ENCODE measurements at regions not wholly inside any gene's neighbourhood (a gene's known extent, or its start where the extent isn't known, plus 50 kb on each side); places are given as distances from the start of the nearest gene placed in this dataset.

DNA sequence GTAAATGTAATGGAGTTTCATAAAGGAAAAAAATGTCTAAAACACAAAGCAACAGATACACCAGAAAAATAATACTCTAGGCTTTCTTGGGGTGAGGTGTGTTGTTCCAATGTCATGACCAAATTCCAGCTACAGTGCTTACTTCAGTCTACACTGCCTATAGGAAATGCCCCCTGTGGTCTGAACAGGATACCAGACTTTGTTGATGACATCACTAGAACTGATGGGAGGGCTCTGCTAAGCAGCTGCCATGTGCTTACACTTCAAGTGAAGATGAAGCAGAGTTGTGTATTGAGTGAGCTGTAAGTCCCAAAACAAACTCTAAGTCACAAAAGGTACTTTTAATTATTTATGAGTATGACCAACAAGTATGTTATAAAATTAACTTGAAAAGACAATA, 456.1 kb upstream of the IL12A start:
- intact Hi-C loops (cut with micrococcal nuclease) = no loop called here
- no peak overlapping the region for H3K27ac Mint-ChIP-seq
- peaks cover 1% of the 10 kb centered on the region for H3K27me3 Mint-ChIP-seq
- no peak overlapping the region for H3K4me3 Mint-ChIP-seq
- H3K9me3 Mint-ChIP-seq = no peaks in the 10 kb centered on the region
- no peaks in the 10 kb centered on the region for H3K36me3 Mint-ChIP-seq (ENCODE audit: low read depth)
- H3K4me1 Mint-ChIP-seq (ENCODE audit: low read depth) = no peaks in the 10 kb centered on the region

DNA sequence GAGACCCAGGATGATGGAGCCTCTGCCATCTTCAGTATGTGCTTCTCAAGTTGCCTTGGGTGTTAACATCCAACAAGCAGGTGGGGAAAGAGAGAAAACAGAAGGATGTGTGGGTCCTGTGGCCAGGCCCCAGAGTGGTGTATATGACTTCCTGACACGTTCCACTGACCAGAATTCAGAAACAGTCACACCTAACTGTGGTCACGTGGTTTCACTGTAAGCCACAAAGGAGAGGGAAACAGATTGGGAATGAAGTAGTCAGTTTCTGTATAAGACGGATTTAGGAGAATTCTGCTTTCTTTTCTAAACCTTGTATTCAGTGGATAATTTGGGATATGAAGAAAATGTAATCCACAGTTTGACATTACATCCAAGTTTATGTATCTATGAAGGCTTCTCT, 454.1 kb upstream of the IL12A start:
- no peaks in the 10 kb centered on the region for H3K9me3 Mint-ChIP-seq
- no peaks in the 10 kb centered on the region for H3K4me1 Mint-ChIP-seq (ENCODE audit: low read depth)
- H3K4me3 Mint-ChIP-seq = no peak overlapping the region
- intact Hi-C loops (cut with micrococcal nuclease) = no loop called here
- no peak overlapping the region for H3K27ac Mint-ChIP-seq
- H3K36me3 Mint-ChIP-seq (ENCODE audit: low read depth) = no peaks in the 10 kb centered on the region
- peaks cover 1% of the 10 kb centered on the region for H3K27me3 Mint-ChIP-seq

DNA sequence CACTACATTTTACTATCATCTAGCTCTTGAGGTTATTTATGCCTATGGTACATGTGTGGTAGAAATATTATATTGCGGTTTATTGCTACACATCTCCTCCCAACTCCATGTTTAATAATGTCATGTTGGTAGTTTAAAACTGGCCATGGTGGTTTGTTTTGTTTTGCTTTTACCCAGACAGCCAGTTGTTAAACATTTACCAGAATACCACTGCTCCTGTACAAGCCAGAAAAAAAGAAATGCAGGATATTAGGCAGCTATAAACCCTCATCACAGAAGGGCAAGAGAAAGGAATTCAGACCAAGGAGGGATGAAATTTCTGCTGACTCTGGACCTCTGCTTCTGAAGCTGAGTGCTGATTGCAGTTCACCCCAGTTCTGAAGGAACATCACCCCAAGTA, 451.8 kb upstream of the IL12A start:
- Mint-ChIP-seq H3K27ac (no peak overlapping the region), H3K36me3 (ENCODE audit: low read depth) (no peaks in the 10 kb centered on the region), H3K27me3 (peaks cover 1% of the 10 kb centered on the region), H3K4me1 (ENCODE audit: low read depth) (no peaks in the 10 kb centered on the region), H3K9me3 (no peaks in the 10 kb centered on the region), H3K4me3 (no peak overlapping the region)
- intact Hi-C loops (cut with micrococcal nuclease) = no loop called here

DNA sequence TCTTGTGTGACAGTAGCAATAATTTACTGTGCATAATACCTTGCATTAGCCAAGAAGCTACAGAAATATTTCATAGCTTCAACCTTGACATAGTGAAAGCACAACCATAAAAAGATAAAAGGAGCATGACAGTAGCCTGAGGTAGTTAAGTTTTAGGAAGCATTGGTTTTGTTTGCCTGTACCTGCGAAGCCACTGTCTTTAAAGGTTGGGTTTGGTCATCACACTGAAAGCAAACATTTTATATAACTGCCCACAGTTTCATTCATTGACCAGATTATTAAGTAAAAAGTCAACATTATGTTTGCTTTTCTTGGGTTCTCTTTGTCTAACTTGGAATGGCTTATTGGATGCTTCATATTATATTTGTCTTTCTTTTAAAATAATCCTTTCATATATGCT, 450.1 kb upstream of the IL12A start:
- H3K36me3 Mint-ChIP-seq (ENCODE audit: low read depth) = no peaks in the 10 kb centered on the region
- no peak overlapping the region for H3K27ac Mint-ChIP-seq
- no peak overlapping the region for H3K4me3 Mint-ChIP-seq
- H3K27me3 Mint-ChIP-seq = peaks cover 1% of the 10 kb centered on the region
- H3K9me3 Mint-ChIP-seq = no peaks in the 10 kb centered on the region
- intact Hi-C loops (cut with micrococcal nuclease) = no loop called here
- no peaks in the 10 kb centered on the region for H3K4me1 Mint-ChIP-seq (ENCODE audit: low read depth)

DNA sequence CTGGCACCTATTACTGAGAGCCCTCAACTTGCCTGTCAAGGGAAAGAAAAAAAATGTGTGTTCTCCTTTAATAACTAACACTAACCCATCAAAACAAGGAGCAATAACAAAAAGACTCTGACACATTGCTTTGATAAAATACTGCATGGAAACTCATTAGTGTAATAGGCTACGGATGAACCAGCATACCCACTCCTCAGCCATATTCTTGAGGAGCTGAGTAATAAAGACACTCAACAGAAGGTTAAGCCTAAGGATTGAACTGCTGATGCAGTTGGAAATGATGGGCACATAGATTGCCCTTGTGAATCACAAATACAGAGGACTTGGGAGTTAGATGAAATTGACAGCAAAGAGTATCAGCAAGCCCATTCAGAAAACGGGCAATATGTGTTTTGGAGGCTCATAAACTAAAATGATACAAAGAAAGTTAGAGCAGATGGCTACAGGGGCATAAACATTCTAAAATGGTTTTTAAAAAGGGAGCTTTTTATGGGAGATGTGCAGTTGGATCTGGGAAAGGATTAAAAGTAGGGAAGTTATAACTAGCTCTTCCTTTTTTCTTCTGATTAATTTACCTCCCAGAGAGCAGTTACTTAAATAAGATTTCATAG, 447.6 kb upstream of the IL12A start:
- H3K27ac Mint-ChIP-seq = no peak overlapping the region
- no peaks in the 10 kb centered on the region for H3K4me1 Mint-ChIP-seq (ENCODE audit: low read depth)
- H3K36me3 Mint-ChIP-seq (ENCODE audit: low read depth) = no peaks in the 10 kb centered on the region
- H3K27me3 Mint-ChIP-seq = no peaks in the 10 kb centered on the region
- intact Hi-C loops (cut with micrococcal nuclease) = no loop called here
- H3K4me3 Mint-ChIP-seq = no peak overlapping the region
- no peaks in the 10 kb centered on the region for H3K9me3 Mint-ChIP-seq

DNA sequence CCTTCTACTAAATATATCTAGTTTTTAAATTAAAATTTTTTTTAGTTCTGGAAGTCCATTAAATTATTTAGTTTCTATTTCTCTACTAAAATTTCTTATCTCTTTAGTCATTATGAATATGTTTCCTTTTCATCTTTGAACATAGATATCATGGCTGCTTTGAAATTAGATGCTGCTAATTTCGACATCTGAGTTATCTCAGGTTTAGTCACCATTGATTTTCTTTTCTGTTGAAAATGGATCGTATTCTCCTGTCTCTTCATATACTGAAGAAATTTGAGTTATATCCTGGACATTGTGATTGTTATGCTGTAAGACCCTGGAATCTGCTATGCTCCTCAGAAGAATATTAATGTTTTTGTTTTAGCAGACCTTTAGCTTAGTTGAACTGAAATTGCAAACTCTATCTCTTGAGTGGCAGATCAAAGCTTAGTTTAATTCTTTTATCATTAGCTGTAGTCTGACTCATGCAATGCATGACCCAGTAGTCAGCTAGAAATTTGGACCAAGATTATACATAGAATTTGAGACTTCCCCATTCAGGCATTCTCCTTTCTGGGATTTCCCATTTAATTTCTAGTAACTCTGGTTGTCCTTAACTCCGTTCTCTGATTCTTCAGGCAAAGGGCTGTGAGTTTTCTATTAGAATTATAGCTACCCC, 439.8 kb upstream of the IL12A start:
- Mint-ChIP-seq H3K27me3 (no peaks in the 10 kb centered on the region), H3K27ac (no peak overlapping the region), H3K4me3 (no peak overlapping the region), H3K9me3 (no peaks in the 10 kb centered on the region), H3K36me3 (ENCODE audit: low read depth) (no peaks in the 10 kb centered on the region), H3K4me1 (ENCODE audit: low read depth) (no peaks in the 10 kb centered on the region)
- intact Hi-C loops (cut with micrococcal nuclease) = no loop called here

DNA sequence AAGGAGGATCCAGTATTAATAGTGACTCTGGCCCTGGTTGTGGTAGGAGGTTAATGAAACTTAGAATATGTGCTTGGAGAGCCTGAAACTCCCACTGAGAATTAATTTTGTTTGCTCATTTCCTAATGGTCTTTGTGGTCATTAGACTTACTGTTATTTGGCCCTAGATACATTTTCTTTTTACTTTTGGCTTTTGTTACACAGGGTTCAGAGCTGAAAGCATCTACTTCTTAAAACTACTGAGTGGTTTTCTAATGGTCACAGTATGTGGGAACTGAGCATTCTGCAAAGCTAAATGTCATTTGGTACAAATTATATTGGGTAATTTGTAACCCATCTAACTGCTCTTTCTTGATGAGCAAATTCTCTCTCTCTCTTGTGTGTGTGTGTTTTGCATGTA, 433.4 kb upstream of the IL12A start:
- Mint-ChIP-seq H3K4me3 (no peak overlapping the region), H3K9me3 (no peaks in the 10 kb centered on the region), H3K4me1 (ENCODE audit: low read depth) (no peaks in the 10 kb centered on the region), H3K27ac (no peak overlapping the region), H3K27me3 (no peaks in the 10 kb centered on the region), H3K36me3 (ENCODE audit: low read depth) (no peaks in the 10 kb centered on the region)
- intact Hi-C loops (cut with micrococcal nuclease) = no loop called here

DNA sequence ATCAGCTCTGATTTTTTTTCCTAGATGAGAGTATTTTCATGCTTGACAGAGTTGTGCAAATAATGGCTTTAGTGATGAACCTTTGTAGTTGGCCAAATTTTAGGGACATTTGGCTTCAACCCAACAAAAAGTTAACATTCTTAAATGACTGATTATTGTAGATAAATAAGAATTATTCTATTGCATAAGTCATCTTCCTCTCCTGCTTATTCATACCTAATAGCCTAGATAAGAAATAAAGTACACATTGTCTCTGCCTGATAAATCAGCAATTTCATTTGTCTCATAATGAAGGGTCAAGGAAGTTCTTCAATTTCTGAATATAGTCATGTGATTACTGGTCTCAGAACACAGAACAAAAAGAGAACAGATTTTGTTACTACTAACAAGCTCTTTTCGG, 428.9 kb upstream of the IL12A start:
- no peak overlapping the region for H3K4me3 Mint-ChIP-seq
- H3K9me3 Mint-ChIP-seq = no peaks in the 10 kb centered on the region
- H3K36me3 Mint-ChIP-seq (ENCODE audit: low read depth) = no peaks in the 10 kb centered on the region
- H3K27ac Mint-ChIP-seq = no peak overlapping the region
- H3K4me1 Mint-ChIP-seq (ENCODE audit: low read depth) = no peaks in the 10 kb centered on the region
- intact Hi-C loops (cut with micrococcal nuclease) = no loop called here
- H3K27me3 Mint-ChIP-seq = no peaks in the 10 kb centered on the region

DNA sequence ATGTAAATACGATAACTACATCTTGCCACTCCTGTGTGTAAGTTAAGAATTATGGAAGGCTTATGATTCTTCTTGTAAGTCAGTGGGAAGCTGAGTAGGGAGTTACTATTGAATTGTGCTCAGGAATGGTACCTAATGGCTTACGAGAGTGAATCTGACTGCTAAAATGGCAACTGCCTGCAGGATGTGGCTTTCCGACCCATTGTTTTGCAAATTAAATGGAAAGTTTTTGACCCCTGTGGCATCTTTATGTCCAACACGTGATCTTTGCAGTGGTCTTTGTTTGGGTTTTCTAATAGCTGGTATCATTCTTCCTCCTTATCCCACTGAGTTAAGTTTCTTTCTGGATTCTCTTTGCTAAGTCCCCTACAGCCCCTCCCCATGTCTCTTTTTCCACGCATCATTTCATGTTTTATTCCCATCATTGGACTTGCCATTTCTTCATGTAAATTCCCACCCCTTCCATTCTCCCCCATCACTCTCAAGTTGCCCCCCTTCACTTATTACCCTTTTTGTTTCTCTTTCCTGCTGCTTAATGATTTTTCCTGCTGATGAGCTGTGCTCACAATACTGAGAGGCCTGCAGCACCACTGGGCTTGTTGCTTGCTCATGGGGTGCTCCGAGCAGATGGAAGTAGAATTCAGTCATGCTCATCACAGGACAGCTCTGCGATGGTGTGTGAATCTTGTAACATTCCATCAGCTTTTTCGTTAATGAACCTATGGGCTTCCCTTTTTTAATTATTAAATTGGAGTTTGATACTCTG, 428.2 kb upstream of the IL12A start:
- no peaks in the 10 kb centered on the region for H3K27me3 Mint-ChIP-seq
- intact Hi-C loops (cut with micrococcal nuclease) = no loop called here
- no peaks in the 10 kb centered on the region for H3K4me1 Mint-ChIP-seq (ENCODE audit: low read depth)
- no peaks in the 10 kb centered on the region for H3K36me3 Mint-ChIP-seq (ENCODE audit: low read depth)
- no peaks in the 10 kb centered on the region for H3K9me3 Mint-ChIP-seq
- H3K27ac Mint-ChIP-seq = no peak overlapping the region
- H3K4me3 Mint-ChIP-seq = no peak overlapping the region

DNA sequence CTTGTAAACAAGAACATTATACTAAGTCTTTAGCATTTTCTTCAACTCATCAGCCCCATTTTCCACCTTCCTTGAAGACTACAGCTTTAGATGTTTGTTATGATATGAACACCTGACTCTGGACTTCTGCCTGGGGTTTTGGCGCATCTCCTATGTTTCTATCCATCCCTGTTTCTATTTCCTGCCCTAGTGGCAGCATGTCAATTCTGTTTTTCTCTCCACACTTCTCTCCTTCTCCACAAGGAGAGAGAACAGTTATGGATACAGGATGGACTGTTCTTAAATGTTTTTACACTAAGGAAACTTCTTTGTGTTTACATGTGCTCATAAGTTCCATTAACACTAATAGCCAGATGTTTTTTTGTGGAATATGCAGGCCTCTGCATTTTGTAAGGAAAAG, 423.3 kb upstream of the IL12A start:
- H3K27ac Mint-ChIP-seq = no peak overlapping the region

DNA sequence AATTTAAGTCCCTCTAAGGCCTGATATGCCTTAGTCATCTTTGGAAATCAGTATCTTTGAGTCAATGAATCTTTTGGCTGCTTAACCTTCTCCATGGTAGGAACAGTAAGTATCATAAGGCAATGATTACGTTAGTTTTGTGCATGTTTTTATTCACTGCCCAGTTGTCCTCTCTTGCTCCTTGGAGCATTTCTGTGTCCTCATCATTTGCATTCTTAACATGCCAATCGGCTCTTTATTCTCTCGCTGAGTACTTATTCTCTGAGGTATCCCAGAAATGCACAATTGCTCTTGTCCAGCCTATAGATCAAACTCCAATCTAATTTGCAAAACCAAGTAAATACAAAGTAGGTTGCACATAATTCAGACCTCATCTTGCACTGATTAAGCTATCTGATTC, 405.0 kb upstream of the IL12A start:
- Mint-ChIP-seq H3K4me3 (no peak overlapping the region), H3K27ac (no peak overlapping the region), H3K36me3 (ENCODE audit: low read depth) (no peaks in the 10 kb centered on the region), H3K27me3 (no peaks in the 10 kb centered on the region), H3K4me1 (ENCODE audit: low read depth) (no peaks in the 10 kb centered on the region), H3K9me3 (no peaks in the 10 kb centered on the region)
- intact Hi-C loops (cut with micrococcal nuclease) = no loop called here

More for the DNA sequence above, 423.3 kb upstream of the IL12A start:
- intact Hi-C loops (cut with micrococcal nuclease) = no loop called here
- Mint-ChIP-seq H3K27me3 (no peaks in the 10 kb centered on the region), H3K4me1 (ENCODE audit: low read depth) (no peaks in the 10 kb centered on the region), H3K9me3 (no peaks in the 10 kb centered on the region), H3K4me3 (no peak overlapping the region), H3K36me3 (ENCODE audit: low read depth) (no peaks in the 10 kb centered on the region)

DNA sequence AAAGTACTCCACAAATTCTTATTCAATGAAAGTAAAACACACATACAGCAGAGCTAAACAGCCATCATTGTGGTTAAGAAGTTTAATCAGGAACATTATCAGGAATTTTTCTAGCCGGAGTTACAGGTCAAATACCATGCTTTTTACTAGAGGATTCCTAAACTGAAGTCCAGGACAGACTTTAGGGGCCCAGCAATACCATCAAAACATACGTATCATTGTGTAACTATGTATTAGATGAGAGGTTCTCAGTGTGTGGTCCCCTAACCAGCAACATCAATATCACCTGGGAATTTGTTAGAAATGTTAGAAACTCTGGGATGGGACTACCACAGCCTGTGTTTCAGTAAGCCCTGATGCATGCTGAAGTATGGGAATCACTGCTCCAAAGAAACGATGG, 404.2 kb upstream of the IL12A start:
- Mint-ChIP-seq H3K4me1 (ENCODE audit: low read depth) (no peaks in the 10 kb centered on the region), H3K36me3 (ENCODE audit: low read depth) (no peaks in the 10 kb centered on the region), H3K4me3 (no peak overlapping the region), H3K9me3 (no peaks in the 10 kb centered on the region), H3K27ac (no peak overlapping the region), H3K27me3 (no peaks in the 10 kb centered on the region)
- intact Hi-C loops (cut with micrococcal nuclease) = no loop called here

DNA sequence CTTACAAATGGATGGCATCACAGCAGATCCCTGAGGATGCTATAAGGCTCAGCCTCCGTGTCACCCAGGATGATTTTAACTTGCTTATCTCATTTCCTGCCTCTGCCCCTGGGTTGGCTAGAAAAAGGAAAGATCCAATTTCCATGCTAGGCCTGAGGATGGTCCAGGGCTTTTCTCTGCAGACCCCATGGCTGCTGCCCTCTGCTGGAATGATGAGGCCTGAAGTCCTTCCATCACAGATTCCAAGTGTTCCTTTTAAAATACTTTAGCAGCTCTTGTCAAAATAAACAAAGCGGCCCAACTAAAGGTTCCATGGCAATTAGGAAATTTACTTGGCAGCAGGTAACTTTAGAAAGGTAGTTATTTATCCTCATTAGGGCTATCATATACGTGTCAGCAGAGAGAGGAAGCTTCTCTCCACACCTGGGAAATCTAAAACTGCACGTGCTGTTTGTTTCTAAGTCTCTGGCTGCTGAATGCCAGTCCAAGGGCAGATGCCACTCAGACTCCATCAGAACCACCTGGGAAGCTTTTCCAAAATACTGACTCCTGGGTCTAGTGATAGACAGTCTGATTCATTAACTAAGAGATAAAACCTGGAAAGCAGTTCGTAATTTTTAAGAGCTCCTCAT, 401.9 kb upstream of the IL12A start:
- no peak overlapping the region for H3K27ac Mint-ChIP-seq
- H3K27me3 Mint-ChIP-seq = no peaks in the 10 kb centered on the region
- no peak overlapping the region for H3K4me3 Mint-ChIP-seq
- H3K4me1 Mint-ChIP-seq (ENCODE audit: low read depth) = no peaks in the 10 kb centered on the region
- intact Hi-C loops (cut with micrococcal nuclease) = no loop called here
- H3K36me3 Mint-ChIP-seq (ENCODE audit: low read depth) = no peaks in the 10 kb centered on the region
- H3K9me3 Mint-ChIP-seq = no peaks in the 10 kb centered on the region

DNA sequence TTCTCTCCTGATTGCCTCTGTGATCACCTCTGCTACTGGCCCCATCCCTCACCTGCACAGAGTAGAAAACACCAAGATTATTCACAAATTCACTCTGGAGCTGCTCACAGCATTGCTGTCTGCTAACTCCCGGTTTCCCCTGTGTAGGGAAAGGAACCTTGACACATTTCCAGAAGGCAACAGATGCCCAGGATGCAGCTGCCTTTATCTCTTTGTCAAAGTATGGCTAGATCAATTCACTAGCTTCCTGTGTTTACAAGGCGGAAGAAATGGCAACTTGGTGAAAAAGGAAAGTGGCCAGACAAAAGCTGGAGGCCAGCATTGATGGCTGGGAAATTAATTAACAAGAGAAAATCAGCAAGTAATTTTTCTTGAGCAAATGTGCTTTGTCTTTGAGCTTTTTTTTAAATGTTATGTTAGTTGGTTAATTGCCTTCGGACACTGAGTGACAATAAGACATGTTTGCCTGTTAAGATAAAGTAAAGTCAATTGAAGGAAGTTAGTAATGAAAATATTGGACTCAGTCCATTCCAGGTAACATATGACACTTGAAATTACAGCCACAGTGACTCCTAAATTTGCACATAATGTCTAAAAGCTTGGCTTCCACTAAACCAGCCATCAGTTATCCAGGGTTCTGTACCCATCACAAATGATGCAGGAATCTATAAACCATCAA, 394.6 kb upstream of the IL12A start:
- Mint-ChIP-seq H3K9me3 (peaks cover 6% of the 10 kb centered on the region), H3K36me3 (ENCODE audit: low read depth) (no peaks in the 10 kb centered on the region), H3K4me3 (no peak overlapping the region), H3K27me3 (peaks cover 1% of the 10 kb centered on the region), H3K27ac (no peak overlapping the region), H3K4me1 (ENCODE audit: low read depth) (no peaks in the 10 kb centered on the region)
- intact Hi-C loops (cut with micrococcal nuclease) = no loop called here

Data from dendritic cell treated with granulocyte-macrophage colony-stimulating factor and Interleukin-4, amounts not matched to agents 40 ng/mL and 50 ng/mL, for 4 days (primary cell).